ENCODE measurements at regions not wholly inside any gene's neighbourhood (a gene's known extent, or its start where the extent isn't known, plus 50 kb on each side); places are given as distances from the start of the nearest gene placed in this dataset.

GRCh38 chr9:14462950-14463349, 149.0 kb upstream of the NFIB start:
- TF ChIP-seq CTCF (IDR thresholded peaks at IDR 0.05) (no peak), REST (IDR thresholded peaks at IDR 0.05; ENCODE audit: insufficient read depth in 1 of 2, low read depth in 2 of 2, low read length in 1 of 2) (no peak), POLR2AphosphoS5 (IDR thresholded peaks at IDR 0.05; ENCODE audit: low read depth, low read length) (no peak)
